K562 (cell line): ENCODE measurements at regions not wholly inside any gene's neighbourhood (a gene's known extent, or its start where the extent isn't known, plus 50 kb on each side); places are given as distances from the start of the nearest gene placed in this dataset.

Experiments
- ARID3A ChIP-seq: IDR thresholded peaks from 2 replicates; pipeline ENCODE4 v1.6.1; 2012; ENCODE audit warnings: low read depth, low read length, improper control_type of control experiment, borderline replicate concordance
- JUND ChIP-seq, 2 experiments: IDR thresholded peaks; 2 replicates in 1 of 2; 3 replicates in 1 of 2; pipeline ENCODE4 v1.6.1; 2011; ENCODE audit warnings: borderline replicate concordance in 2 of 2, low read depth in 2 of 2, low read length in 2 of 2, improper control_type of control experiment in 1 of 2, missing biosample characterization in 1 of 2, missing genetic modification characterization in 1 of 2, missing genetic modification reagents in 1 of 2
- KDM1A ChIP-seq, 2 experiments: fragments of 450-650 bp; IDR thresholded peaks; 2 replicates each; pipeline ENCODE4 v1.6.1; 2016; ENCODE audit warnings: mild to moderate bottlenecking in 2 of 2
- MAFK ChIP-seq: IDR thresholded peaks from 2 replicates; pipeline ENCODE4 v1.6.1; 2011; ENCODE audit warnings: low read length, improper control_type of control experiment
- NFYB ChIP-seq: IDR thresholded peaks from 2 replicates; pipeline ENCODE4 v1.6.1; 2011; ENCODE audit warnings: mild to moderate bottlenecking, moderate library complexity; ENCODE audit not compliant: insufficient read length; ENCODE audit errors: extremely low read depth
- NONO ChIP-seq, 2 experiments: fragments of 200-400 bp in 1 of 2; fragments of 450-650 bp in 1 of 2; formaldehyde crosslinking in 1 of 2; IDR thresholded peaks; 2 replicates each; pipeline ENCODE4 v1.6.1; 2017; ENCODE audit warnings: low read depth in 2 of 2, mild to moderate bottlenecking in 2 of 2, moderate library complexity in 2 of 2, low read length in 1 of 2
- SMARCA4 ChIP-seq: fragments of 450-650 bp; IDR thresholded peaks from 2 replicates; pipeline ENCODE4 v1.6.1; 2016
- TAF15 ChIP-seq: fragments of 200-400 bp; formaldehyde crosslinking; IDR thresholded peaks from 2 replicates; pipeline ENCODE4 v1.6.1; 2017; ENCODE audit warnings: mild to moderate bottlenecking, low read depth, low read length, moderate library complexity
- TF ChIP-seq, protein P1 (sequence below): IDR thresholded peaks from 2 replicates; pipeline ENCODE4 v1.6.1; 2016; ENCODE audit warnings: missing genetic modification characterization, missing compliant biosample characterization
- TF ChIP-seq, protein P2 (sequence below), 3 experiments: IDR thresholded peaks in 2 of 3; conservative IDR thresholded peaks in 1 of 3; 2 replicates each; pipeline ENCODE4 v1.5.1; 2011 to 2012; ENCODE audit warnings: low read length in 3 of 3, mild to moderate bottlenecking in 3 of 3, control low read depth in 2 of 3, improper control_type of control experiment in 1 of 3, inconsistent platforms in 1 of 3, low read depth in 1 of 3, mixed read lengths in 1 of 3, moderate library complexity in 1 of 3; ENCODE audit not compliant: insufficient read depth in 2 of 3

DNA sequence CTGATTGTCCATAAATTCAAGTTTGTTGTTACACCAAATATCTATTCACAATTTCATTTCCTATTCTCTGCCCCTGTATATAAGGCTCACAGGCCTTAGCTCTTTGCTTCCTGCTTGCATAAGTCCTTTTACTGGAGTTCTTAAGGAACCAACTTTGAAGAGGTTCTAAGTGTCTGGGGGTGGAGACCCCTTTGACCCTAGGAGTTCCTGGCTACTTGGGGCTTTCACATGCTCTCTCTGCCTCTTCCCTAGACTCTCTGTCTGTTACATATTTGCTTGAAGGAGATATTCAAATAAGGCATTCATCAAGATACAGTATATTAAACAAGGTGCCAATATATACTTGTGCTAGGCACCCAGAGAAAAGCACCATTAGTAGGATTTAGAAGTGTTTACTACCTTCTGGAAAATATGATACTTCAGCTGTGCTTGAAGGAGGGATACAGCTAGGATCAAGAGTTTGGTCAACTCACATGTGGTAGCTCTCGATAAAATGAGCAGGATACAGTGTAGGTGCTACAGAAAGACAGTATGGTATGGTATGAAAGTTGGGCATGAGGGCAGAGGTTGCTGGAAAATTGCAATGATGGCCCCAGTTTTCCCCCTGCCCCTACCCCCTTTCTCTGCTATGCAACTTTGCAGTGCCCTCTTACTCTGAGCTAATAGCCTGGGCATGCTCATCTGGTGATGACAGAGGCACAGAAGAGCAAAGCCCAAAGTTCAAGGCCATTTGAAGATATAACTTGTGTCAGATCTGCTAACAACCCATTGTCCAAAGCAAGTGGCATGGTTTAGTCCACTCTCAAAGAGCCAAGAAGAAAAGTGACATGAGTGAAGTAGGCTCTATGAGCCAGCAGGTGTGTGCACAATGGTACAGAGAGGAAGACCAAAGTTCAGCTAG, 107.6 kb upstream of the CPEB2 start:
- TF ChIP-seq JUND (IDR thresholded peaks at IDR 0.05; ENCODE audit: borderline replicate concordance, low read depth, low read length) (no peak), JUND (tag; IDR thresholded peaks at IDR 0.05; ENCODE audit: borderline replicate concordance, low read depth, low read length) (no peak), KDM1A (IDR thresholded peaks at IDR 0.05) (no peak), ARID3A (no peak), NFYB (no peak), SMARCA4 (no peak), MAFK (no peak), NONO (IDR thresholded peaks at IDR 0.05; ENCODE audit: low read depth in 2 of 2, low read length in 1 of 2) (no peak), TAF15 (no peak)
- TF ChIP-seq, protein P1, sequence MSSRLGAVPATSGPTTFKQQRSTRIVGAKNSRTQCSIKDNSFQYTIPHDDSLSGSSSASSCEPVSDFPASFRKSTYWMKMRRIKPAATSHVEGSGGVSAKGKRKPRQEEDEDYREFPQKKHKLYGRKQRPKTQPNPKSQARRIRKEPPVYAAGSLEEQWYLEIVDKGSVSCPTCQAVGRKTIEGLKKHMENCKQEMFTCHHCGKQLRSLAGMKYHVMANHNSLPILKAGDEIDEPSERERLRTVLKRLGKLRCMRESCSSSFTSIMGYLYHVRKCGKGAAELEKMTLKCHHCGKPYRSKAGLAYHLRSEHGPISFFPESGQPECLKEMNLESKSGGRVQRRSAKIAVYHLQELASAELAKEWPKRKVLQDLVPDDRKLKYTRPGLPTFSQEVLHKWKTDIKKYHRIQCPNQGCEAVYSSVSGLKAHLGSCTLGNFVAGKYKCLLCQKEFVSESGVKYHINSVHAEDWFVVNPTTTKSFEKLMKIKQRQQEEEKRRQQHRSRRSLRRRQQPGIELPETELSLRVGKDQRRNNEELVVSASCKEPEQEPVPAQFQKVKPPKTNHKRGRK (tag) = no peak
- TF ChIP-seq, protein P2, sequence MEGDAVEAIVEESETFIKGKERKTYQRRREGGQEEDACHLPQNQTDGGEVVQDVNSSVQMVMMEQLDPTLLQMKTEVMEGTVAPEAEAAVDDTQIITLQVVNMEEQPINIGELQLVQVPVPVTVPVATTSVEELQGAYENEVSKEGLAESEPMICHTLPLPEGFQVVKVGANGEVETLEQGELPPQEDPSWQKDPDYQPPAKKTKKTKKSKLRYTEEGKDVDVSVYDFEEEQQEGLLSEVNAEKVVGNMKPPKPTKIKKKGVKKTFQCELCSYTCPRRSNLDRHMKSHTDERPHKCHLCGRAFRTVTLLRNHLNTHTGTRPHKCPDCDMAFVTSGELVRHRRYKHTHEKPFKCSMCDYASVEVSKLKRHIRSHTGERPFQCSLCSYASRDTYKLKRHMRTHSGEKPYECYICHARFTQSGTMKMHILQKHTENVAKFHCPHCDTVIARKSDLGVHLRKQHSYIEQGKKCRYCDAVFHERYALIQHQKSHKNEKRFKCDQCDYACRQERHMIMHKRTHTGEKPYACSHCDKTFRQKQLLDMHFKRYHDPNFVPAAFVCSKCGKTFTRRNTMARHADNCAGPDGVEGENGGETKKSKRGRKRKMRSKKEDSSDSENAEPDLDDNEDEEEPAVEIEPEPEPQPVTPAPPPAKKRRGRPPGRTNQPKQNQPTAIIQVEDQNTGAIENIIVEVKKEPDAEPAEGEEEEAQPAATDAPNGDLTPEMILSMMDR (IDR thresholded peaks at IDR 0.05 in 2 of 3, conservative IDR thresholded peaks at IDR 0.05 in 1 of 3; ENCODE audit: insufficient read depth in 2 of 3, low read depth in 1 of 3, low read length in 3 of 3) = no peak
